Activated CD8-positive, alpha-beta memory T cell treated with anti-CD3 and anti-CD28 coated beads, Interleukin-2, amount 50 U/mL, for 24 hours (primary cell): ENCODE measurements at regions not wholly inside any gene's neighbourhood (a gene's known extent, or its start where the extent isn't known, plus 50 kb on each side); places are given as distances from the start of the nearest gene placed in this dataset.
"Not testable (repeated sequence)": the region's sequence is repeated elsewhere in the genome, so short reads cannot be mapped to it uniquely, and the experiment has no call there.

Source experiments
- DNase-seq: peaks from one replicate; pipeline ENCODE4 v3.0.0-alpha.2; 2020; ENCODE audit errors: extremely low read depth

DNA sequence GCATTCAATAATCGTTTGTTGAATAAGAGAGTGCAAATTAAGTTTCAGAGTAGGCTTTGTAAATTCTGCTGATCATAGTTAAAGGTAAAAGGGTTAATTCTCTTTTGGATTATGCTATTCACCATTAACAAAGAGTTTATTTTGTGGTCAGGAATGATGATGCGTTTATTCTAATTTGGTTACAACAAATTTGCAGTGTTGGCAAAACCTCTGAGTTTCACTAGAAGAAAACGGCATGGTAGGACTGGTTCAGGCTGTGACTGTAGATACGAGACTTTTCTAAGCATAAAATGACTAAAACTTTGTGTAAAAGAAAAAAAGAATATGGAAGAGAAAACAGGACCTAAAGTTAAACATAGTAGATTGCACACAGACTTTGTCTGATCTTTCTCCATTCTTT is 234.7 kb downstream of the TLR4 start:
- no peak for DNase-seq

DNA sequence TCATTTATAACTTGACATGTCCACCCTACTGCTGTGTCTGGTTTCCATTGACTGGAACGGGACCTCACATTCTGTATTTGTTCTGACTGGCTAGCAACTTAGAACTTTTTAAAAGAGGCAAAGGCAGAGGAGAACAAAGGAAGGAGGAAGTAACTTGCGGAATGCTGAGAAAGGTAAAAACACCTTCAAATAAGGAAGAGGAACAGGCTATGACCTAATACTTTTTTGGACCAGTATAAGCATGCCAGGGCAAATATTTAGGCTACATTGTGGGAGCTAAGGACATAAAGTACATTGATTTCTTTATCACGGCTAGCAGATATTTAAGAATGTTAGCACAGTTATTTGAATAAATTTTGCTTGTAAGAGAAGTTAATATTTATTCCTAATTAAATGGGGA is 240.5 kb downstream of the TLR4 start:
- not testable (repeated sequence) for DNase-seq

DNA sequence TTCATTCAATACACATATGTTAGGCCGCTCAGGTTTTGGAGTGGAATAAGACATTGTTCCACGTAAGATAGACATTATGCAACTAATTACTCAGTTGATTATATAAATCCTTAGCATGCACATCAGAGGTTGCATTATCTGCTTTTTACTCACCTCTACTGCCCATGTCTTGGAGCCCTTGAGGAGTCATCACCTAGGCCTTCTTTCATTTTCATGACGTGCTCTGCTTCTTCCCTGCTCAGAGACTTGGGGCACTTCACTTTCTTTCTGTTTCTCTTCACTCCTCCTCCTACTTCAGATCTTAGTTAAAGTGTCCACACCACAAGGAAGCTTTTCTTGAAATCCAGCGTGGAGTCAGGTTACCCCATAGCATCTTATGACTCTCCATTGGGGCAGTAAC is 241.1 kb downstream of the TLR4 start:
- DNase-seq: no peak

DNA sequence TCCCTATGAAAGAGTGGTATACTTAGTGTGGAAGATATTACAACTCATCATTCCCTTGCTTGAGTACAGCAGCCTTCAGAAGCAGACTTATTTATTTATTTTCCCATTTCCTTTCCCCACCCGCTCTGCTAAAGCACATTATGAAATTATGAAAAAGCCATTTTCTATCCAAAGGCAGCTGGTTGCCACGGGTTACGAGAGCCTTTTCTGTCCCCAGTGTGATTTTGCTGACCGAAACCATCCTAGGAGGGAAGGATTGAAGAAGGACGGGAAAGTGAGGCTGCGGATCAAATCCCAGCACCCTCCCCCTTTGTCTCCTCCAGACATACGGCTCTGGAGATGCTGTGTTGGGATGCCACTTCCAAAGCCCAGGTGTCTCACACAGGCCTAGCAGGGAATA is 246.9 kb downstream of the TLR4 start:
- DNase-seq: no peak

DNA sequence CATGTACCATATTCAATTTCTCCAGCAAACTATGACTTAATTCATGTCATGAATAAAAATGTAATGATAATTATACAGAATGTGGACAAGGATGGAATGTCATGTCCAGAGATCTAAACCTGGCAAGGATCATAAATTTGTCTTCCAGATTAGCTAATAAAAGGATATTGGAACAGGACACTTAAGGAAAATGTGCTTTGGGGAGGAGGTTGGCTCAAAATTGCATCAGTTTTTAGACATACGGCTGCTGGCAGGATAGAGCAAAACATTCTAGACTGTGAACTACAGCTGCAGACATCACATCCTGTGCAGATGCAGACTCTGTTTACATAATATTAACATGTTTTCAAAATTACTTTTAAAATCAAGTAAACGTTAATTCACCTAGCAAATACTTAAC is 248.4 kb downstream of the TLR4 start:
- DNase-seq: no peak

DNA sequence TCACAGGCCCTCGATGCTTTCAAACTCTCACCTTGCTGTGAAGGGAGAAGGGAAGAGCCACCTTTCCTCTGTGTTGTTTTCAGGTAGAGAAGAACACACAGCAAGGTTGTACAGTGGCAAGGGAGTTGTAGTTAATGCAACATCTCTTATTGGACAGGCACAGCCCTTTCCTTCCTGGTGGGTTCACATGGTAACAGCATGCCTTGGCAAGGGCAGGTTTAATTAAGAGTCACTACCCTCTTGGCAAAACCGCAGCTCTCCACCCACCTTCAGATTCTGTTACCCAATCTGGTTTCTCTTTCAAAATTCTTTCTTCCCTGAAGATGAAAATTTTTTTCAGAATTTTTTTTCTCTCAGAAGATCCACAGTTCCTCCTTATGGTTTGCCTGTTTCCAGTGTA is 253.1 kb downstream of the TLR4 start:
- DNase-seq: no peak

DNA sequence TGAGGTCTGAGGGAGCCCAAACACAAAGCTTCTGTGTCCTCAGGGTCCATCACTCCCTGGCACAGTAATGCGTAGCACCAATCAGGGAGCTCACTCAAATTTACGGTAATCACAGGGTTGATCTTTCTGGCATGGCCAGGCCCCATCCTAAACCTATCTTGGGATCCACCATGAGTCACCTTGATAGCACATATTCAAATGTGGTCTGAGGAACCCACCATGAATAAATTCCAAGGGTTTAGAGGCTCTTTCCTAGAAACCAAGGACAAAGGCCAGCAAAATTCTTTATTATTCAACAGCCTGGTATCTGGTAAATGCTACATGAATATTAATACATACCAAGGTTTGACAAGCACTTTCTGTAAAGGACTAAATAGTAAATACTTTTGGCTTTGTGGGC is 254.5 kb downstream of the TLR4 start:
- DNase-seq: no peak

DNA sequence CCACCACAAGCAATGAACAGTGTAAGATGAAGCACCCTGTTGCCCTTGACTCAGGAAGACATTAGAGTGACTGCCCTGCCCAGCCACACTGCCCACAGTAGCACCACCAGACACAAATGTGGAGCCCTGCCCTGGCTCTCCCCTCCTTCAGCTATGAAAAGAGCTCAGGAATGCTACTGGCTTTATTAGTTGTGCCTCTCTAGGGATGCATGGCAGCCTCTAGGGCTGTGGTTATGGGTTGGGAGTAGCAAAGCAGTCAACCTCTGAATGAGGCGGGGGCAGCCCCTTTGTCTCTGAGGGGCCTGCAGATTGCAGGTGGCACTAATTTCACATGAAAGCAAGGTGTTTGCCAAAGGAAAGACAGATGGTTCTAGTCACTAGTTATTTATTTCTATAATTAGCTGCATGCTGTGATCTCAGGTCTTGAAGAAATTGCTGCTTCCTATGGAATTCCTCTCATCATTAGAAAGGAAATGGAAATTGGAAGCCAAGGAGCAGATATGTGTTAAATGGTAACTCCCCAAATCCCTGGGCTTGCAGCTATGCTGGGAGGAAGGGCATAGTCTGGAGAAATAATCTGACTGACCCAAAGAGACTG is 259.4 kb downstream of the TLR4 start:
- DNase-seq: no peak

DNA sequence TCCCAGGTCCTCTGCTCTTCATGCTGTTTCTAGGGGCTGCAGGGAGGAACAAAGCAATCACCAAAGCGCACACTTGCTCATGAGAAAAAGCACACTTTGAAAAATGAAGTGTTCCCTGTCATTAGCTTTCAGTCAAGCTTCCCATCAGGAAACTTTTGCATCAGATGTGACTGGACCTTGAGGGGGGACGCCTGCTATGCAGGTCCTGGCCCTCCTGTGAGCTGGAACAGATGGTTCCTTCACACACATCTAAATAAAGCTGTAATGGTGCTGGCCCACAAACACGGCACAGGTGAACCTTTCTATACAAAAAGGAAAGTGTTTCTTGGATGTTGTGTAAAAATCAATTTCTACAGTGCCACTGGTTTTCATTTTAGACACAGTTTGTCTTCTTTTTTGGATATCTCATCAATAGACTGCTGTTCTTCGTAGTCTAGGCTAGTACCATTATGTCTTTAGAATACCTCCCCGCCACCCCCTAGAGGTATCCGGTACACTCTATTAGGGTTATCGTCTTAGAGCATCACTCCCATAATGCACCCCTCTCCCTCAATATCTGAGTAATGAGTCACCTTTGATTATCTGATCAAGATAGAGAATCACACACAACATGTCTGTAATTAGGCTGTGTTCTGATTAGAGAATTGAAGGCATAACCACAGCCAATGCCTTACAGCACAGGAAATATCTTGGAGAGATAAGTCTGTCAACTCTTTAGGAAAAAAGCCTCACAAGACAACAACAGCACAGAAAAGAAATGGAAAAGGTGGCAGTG is 266.3 kb downstream of the TLR4 start:
- DNase-seq: no peak

DNA sequence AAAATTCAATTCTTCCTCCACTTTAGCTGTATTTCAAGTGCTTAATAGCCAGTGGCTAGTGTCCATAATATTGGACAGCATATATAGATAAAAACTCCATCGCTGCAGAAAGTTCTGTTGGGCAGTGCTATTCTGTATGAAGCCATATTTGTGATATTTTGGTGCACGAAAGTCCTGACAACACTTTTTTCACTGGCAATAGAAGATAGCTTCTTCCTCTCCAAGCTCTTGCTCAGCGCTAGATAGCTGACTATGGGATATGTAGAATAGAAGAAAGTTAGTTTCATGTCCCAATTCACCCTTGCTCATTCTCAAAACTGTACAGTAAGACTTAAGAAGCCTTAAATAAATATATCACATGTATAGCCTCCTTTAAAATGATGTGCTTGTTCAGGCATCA is 269.9 kb downstream of the TLR4 start:
- DNase-seq: no peak

DNA sequence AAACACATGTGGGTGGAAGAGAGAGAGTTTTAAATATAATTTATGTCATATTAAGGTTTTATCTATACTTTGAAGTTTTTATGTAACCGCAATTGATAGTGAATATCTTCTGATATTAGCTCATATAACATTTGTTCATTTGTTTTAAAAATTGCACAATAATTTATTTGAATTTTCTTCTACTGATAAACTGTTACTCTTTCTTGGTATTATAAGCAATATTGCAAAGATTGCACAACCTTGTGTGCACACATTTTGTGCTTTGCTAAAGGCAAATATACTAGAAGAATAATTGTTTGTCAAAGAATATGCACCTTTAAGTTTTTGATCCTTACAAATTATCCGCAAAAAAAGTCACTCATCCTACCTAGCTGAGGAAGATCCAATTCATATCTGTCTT is 275.7 kb downstream of the TLR4 start:
- no peak for DNase-seq

DNA sequence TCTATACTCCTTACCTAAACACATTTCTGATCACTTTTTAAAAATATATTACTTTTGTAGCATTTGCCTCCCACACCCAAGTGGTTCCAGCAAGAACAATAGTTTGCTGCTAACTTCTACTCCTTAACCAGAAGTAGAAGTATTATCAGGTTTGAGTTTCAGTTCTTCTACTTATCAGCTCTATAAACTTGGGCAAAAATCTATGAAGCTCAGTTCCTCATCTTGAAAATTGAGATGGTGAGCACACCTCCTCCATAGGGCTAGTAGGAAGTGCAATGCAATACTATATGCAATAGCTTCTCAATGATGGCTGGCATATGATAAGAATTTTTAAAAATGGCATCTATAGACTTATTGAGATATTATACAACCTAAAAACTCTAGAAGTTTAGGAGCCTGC is 283.7 kb downstream of the TLR4 start:
- DNase-seq: no peak

DNA sequence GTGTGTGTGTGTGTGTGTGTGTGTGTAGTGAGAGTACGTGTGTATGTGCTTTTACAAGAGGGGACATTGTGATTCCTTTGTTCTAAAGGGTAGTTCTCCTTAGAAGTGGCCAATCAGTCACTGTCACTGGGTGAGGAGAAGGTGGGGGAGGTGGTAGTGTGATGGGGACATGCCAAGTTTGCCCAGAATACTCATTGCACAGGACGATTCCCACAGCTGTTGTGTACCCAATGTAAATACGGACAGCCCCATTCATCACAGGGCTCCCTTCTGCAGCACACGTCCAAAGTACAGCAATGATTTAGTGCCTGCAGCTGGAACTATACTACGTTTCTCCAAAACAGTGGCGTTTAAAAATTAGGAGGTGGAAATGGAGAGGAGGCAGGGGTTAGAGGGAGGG is 287.8 kb downstream of the TLR4 start:
- DNase-seq: no peak

DNA sequence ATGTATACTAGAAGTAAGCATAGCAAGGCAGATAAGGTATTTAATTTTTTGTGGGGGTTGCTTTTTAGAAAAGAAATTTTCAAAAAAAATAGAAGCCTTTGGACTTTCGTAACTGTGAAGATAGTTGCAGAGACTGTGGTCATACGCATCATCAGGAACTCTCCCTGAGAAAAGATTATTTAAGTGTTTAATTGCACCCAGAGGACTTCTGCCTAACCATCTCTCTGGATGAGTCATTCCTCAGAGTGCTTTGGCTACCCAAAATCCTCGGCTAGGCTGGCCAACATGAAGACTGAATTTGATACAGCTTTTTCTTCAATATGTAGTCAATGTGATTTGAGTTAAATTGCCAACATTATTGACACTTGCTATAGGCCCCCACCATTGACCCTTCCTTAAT is 296.4 kb downstream of the TLR4 start:
- no peak for DNase-seq

DNA sequence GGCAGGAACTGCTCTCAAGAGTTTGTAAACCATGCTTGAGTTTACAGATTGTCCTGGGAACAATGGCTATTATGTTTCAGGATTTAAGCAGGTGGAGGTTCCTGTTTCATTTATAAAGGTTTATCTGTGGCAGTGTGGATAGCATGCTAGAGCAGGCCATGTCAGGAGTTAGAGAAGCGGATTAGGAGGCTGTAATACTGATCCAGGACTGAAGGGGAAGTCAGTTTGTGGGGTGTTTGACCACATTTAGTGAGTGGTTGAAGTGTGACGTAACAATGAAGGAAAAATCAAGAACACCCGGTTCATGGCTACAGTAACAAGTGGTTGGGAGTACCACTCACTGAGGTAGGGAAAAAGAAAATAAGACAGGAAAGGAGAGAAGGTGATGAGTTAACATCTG is 299.0 kb downstream of the TLR4 start:
- DNase-seq: no peak

DNA sequence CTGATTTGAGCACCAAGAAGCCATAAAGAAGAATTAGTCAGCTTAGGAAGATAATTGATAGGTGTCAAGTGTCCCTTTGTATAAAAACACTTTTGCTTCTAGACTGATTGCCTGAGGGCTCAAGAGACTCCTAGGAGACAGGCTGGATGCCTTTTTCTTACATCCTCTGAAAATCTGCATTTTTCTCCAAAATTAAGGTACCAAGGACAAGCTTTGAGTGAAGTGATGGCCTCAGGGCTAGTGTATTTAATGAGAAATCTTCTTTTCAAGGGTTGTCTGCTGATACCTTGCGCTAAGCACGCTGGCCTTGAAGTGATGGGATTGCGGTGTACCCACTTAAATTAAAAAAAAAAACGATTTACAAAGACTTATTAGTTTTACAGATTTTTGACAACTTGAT is 304.0 kb downstream of the TLR4 start:
- no peak for DNase-seq

DNA sequence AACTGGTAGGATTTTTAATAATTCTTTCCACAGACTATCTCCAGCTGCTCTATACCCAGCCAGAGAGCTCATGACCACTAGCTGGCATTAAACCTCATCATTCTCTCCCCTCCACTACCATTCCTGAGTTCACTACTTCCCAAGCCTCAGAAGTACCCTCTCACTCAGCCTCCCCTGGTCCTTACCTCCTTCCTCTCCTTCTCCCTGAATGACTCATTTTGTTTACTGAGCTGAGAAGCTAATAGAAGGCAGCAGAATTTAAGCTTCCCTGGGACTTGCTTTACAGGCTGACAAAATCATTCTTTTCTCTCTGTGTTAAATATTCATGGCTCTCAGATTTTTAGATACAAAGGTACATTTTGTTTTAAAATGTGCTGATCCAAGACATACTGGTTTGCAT is 305.4 kb downstream of the TLR4 start:
- DNase-seq: no peak

DNA sequence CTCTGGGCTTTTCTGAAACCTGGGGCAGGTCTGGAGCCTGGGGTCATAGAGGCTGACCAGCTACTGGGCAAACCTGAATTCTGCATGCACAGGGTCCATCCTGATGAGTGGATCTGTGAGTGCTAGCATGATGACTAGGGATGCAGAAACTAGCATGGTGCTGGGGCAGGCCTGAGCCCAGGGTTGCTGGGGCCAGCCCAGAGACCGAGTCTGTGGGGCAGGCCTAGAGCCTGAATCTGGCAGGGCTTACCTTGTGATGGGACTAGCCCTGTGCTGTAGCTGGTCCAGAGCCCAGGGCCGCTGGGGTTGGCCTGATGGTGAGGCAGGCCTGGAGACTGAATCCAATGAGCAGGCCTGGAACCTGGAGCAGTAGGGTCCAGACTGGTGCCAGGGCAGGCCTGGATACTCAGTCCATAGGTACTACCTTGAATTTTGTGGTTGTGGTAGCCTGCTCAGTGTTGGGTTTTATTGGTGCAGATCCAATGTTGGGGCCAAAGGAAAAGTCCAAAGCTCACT is 313.5 kb downstream of the TLR4 start:
- no peak for DNase-seq

DNA sequence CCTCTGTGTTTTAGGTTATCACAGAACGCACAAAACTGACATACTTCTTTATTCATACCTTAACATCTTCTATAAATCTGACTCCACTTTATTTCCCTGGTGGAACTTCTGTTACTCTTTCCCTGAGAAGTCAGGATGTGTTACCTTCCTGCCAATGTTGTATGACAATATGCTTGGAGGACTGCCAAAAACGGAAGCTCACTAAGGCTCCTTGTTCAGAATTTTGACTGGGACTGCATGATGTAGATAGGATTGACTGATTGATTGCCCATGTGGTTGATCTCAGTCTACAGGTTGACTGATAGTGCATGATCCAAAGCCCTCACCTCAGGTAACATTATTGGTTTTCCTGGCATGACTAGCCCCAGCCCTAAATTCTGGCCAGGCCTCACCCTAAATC is 319.4 kb downstream of the TLR4 start:
- no peak for DNase-seq

DNA sequence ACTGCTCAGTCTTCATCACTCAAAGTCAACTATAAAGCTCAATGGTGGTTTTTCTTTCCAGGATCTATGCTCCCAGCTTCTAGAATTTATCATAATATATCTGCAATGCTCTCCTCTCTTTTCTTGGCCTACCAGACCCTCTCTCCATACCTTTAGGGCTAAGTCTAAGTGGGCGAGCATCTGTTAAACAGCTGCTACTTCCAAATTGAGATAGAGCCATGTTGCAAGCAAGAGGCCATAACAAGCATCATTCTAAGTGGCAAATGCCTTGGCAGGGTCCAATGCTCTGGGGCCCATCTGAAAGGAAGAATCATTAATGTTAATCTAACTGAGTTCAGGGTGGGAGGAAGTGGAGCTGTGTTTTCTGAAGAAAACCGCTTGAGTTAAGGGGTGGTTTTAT is 324.0 kb downstream of the TLR4 start:
- no peak for DNase-seq

DNA sequence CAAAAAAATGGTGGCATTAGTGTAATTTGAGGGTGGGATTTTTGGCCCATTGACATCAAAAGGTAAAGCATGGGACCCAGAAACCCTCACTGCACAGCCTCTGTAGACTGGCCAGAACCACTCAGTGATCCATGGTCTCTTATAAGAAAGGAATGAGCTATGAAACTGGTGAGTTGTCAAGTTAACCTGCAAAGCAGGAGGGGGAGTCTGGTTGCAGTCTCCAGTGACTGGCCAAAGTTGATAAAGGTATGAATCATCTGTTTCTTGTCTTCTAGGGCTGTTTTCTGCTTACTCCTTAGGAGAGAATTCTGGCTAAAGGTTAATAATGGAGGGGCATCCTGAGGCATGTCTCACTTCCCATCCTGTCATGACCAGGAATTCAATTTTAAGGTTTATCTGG is 325.2 kb downstream of the TLR4 start:
- no peak for DNase-seq

DNA sequence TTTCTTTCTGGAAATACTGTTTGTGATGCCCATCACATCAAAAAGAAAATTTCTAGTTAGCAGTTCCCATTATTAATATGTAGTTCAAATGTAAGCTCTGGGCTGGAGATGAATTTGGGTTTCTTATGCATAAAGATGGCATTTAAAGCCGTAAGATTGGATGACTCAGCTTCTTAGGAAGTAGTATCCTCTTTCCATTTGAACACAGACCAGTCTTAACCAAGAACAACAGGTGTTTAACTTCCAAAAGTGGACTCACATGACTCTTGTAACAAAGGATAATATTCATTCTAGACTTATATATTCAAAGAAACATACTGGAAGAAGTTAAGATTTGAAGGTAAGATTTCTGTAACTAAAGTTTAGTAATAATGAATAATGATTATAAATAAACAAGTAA is 330.5 kb downstream of the TLR4 start:
- no peak for DNase-seq

DNA sequence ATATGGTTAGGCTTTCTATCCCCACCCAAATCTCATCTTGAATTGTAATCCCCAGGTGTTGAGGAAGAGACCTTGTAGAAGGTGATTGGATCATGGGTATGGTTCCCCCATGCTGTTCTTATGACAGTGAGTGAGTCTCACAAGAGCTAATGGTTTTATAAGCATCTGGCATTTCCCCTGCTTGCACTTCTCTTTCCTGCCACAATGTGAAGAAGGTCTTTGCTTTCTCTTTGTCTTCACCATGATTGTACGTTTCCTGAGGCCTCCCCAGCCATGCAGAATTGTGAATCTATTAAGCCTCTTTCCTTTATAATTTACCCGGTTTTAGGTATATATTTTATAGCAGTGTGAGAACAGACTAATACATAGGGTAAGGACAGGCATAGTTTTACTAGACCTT is 334.5 kb downstream of the TLR4 start:
- no peak for DNase-seq

DNA sequence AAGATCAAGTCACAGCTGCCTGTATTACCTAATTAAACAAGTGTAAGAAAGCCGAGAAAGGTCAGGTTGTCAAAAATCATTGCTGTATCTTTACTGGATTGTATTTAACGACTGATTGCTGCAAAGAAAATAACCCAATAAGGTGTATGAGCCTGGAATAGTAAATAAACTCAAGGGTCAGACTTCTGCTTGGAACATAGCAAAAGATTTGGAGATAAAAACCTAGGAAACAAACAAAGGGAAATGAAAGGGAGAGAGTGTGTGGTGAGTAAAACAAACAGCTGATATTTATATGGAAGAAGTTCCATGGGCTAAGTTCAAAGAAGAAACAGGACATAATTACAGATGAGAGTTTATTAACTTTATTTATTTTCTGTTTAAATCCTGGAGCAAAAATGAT is 354.0 kb downstream of the TLR4 start:
- no peak for DNase-seq
